OCI-LY7 (cell line): ENCODE measurements at regions not wholly inside any gene's neighbourhood (a gene's known extent, or its start where the extent isn't known, plus 50 kb on each side); places are given as distances from the start of the nearest gene placed in this dataset.

Experiments used
- BruUV-seq: library from RNA; stranded (reverse); fragments of 400-500 nt; replicated peaks from 2 replicates; lab custom pipeline; 2021; lab: Mats Ljungman, UMichigan
- CTCF ChIA-PET: fragments of 300-600 bp; sonication (Branson Sonifier 250); formaldehyde crosslinking; loops from one replicate; lab custom pipeline; 2022; ENCODE audit warnings: antibody characterized with exemption; ENCODE audit not compliant: unreplicated experiment; lab: Charles Lee
- POLR2A ChIA-PET: fragments of 300-600 bp; sonication (Branson Sonifier 250); formaldehyde crosslinking; loops from one replicate; lab custom pipeline; 2022; ENCODE audit warnings: antibody characterized with exemption; lab: Charles Lee
- DNase-seq: peaks from one replicate; pipeline ENCODE4 v3.0.0-alpha.2; 2015; ENCODE audit warnings: low spot score
- H2AFZ ChIP-seq: fragments of 200-600 bp; sonication (generic), shearing (Covaris generic); 2 replicates; pipeline ENCODE4 v1.6.1; 2014; ENCODE audit warnings: mild to moderate bottlenecking, antibody characterized with exemption, low read length, moderate library complexity
- H3K27ac ChIP-seq: fragments of 200-600 bp; sonication (generic); 2 replicates; pipeline ENCODE4 v1.5.1; 2014; ENCODE audit warnings: mixed run types, low read depth, mild to moderate bottlenecking, moderate library complexity, low read length, inconsistent platforms; ENCODE audit not compliant: poor library complexity, severe bottlenecking
- H3K36me3 ChIP-seq: fragments of 200-600 bp; sonication (generic); 2 replicates; pipeline ENCODE4 v1.6.1; 2014; ENCODE audit warnings: mild to moderate bottlenecking, antibody characterized with exemption, low read length, moderate library complexity, mixed read lengths; ENCODE audit not compliant: insufficient read depth
- H3K4me1 ChIP-seq: fragments of 200-600 bp; sonication (generic); 2 replicates; pipeline ENCODE4 v1.5.1; 2014; ENCODE audit warnings: mild to moderate bottlenecking, low read length; ENCODE audit not compliant: insufficient read depth, poor library complexity, severe bottlenecking
- H3K4me2 ChIP-seq: fragments of 200-600 bp; sonication (generic); 2 replicates; pipeline ENCODE4 v1.6.1; 2014; ENCODE audit warnings: mild to moderate bottlenecking, low read length
- H3K4me3 ChIP-seq: fragments of 200-600 bp; sonication (generic); 2 replicates; pipeline ENCODE4 v1.5.1; 2014; ENCODE audit warnings: mild to moderate bottlenecking, low read depth, low read length; ENCODE audit not compliant: poor library complexity, severe bottlenecking
- H3K79me2 ChIP-seq: fragments of 200-600 bp; sonication (generic); 2 replicates; pipeline ENCODE4 v1.6.1; 2016; ENCODE audit warnings: low read depth, mild to moderate bottlenecking, low read length, moderate library complexity, mixed read lengths; ENCODE audit not compliant: insufficient read depth
- H3K9me2 ChIP-seq: fragments of 200-600 bp; sonication (generic); 2 replicates; pipeline ENCODE4 v1.6.1; 2016; ENCODE audit warnings: mild to moderate bottlenecking, low read length, mixed read lengths; ENCODE audit not compliant: insufficient read depth
- H3K9me3 ChIP-seq: fragments of 200-600 bp; sonication (generic); 2 replicates; pipeline ENCODE4 v1.6.1; 2014; ENCODE audit warnings: mild to moderate bottlenecking, mixed run types, low read length, mixed read lengths
- H4K20me1 ChIP-seq: fragments of 200-600 bp; sonication (generic); 2 replicates; pipeline ENCODE4 v1.6.1; 2014; ENCODE audit warnings: mild to moderate bottlenecking, antibody characterized with exemption, low read length, moderate library complexity, mixed read lengths; ENCODE audit not compliant: insufficient read depth
- EZH2phosphoT487 ChIP-seq: fragments of 200-600 bp; sonication (generic); IDR thresholded peaks from 2 replicates; pipeline ENCODE4 v1.6.1; 2018; ENCODE audit warnings: low read depth, borderline replicate concordance, mild to moderate bottlenecking, mixed run types, antibody characterized with exemption, low read length, moderate library complexity, mixed read lengths
- intact Hi-C: fragments of 100-400 bp; cut with micrococcal nuclease; formaldehyde crosslinking; loops from one replicate; pipeline ENCODE4 v1.10.0; 2022; ENCODE audit not compliant: unreplicated experiment
- TF ChIP-seq, protein P1 (sequence below): fragments of 200-600 bp; sonication (generic); conservative IDR thresholded peaks from 2 replicates; pipeline ENCODE4 v1.5.1; 2014; ENCODE audit warnings: mild to moderate bottlenecking, antibody characterized with exemption, low read length, moderate library complexity, mixed read lengths

DNA sequence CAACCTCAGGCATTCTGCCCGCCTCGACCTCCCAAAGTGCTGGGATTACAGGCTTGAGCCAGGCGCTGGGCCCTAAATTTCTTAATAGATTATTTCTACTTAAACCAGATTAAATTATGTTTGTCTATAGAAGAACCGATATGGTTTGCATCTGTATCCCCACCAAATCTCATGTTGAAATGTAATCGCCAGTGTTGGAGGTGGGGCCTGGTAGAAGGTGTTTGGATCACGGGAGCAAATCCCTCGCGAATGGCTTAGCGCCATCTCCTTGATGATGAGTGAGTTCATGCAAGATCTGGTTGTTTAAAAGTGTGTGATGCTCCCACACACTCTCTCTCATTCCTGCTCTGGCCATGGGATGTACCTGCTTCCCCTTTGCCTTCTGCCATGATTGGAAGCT lies 109.3 kb upstream of the NANOS1 start:
- no peaks in the 10 kb centered on the region for H3K36me3 ChIP-seq
- DNase-seq = no peak
- no peaks in the 10 kb centered on the region for H3K79me2 ChIP-seq
- H3K9me2 ChIP-seq = no peaks in the 10 kb centered on the region
- intact Hi-C loops = no loop called here
- POLR2A ChIA-PET = interaction anchor here (0.6 kb wide), 1 partner anchor 16 kb away, joined by 3 read pairs; no protein-coding TSS in a partner anchor
- no peak overlapping the region for H3K4me3 ChIP-seq
- H2AFZ ChIP-seq = no peak overlapping the region
- no peaks in the 10 kb centered on the region for H3K4me1 ChIP-seq
- no peak overlapping the region for H3K27ac ChIP-seq
- TF ChIP-seq, protein P1, sequence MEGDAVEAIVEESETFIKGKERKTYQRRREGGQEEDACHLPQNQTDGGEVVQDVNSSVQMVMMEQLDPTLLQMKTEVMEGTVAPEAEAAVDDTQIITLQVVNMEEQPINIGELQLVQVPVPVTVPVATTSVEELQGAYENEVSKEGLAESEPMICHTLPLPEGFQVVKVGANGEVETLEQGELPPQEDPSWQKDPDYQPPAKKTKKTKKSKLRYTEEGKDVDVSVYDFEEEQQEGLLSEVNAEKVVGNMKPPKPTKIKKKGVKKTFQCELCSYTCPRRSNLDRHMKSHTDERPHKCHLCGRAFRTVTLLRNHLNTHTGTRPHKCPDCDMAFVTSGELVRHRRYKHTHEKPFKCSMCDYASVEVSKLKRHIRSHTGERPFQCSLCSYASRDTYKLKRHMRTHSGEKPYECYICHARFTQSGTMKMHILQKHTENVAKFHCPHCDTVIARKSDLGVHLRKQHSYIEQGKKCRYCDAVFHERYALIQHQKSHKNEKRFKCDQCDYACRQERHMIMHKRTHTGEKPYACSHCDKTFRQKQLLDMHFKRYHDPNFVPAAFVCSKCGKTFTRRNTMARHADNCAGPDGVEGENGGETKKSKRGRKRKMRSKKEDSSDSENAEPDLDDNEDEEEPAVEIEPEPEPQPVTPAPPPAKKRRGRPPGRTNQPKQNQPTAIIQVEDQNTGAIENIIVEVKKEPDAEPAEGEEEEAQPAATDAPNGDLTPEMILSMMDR = no peak
- TF ChIP-seq EZH2phosphoT487 = no peak
- no peaks in the 10 kb centered on the region for H3K9me3 ChIP-seq
- H3K4me2 ChIP-seq = no peak overlapping the region
- H4K20me1 ChIP-seq = no peaks in the 10 kb centered on the region
- no TSS peak for BruUV-seq
- CTCF ChIA-PET = no interaction called here

DNA sequence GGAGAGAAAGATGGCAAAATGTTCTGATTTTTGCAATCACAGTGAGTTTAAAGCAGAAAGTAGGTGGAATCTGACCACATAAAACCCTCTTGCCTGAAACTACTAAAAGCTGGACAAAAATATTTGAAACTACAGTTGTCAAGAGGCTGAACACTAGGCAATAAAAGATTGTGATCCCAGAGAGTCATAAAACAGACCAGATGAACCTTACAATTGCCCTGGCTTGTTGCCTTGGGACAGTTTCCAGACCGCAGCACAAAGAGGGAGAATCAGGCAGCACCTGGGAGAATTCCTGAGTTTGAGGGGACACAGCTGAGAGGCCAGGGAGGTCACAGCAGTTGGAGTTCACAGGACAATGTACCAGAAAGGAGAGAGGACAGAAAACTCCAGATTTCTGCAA lies 107.3 kb upstream of the NANOS1 start:
- H3K4me2 ChIP-seq = no peak overlapping the region
- H2AFZ ChIP-seq = no peak overlapping the region
- no peak for DNase-seq
- ChIA-PET POLR2A (no interaction called here), CTCF (no interaction called here)
- no peak overlapping the region for H3K4me3 ChIP-seq
- no peaks in the 10 kb centered on the region for H4K20me1 ChIP-seq
- no peaks in the 10 kb centered on the region for H3K9me2 ChIP-seq
- H3K79me2 ChIP-seq = no peaks in the 10 kb centered on the region
- H3K27ac ChIP-seq = no peak overlapping the region
- TF ChIP-seq EZH2phosphoT487 = no peak
- TF ChIP-seq, protein P1 = no peak
- no peaks in the 10 kb centered on the region for H3K36me3 ChIP-seq
- intact Hi-C loops = no loop called here
- H3K4me1 ChIP-seq = no peaks in the 10 kb centered on the region
- no peaks in the 10 kb centered on the region for H3K9me3 ChIP-seq
- BruUV-seq = no TSS peak

DNA sequence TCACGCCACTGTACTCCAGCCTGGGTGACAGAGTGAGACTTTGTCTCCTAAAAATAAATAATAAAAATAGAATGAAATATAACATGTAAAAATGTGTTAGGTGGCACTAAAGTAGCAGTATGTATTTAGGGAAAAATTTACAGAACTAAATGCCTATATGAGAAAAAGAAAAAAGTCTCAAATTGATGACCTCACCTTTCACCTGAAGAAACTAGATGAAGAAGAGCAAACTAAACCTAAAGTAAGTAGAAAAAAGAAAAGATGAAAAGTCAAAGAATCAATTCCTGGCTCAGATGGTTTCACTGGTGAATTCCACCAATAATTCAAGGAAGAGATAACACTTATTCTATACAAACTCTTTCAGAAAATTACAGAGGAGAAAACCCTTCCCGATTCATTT lies 106.5 kb upstream of the NANOS1 start:
- Histone ChIP-seq H2AFZ (no peak overlapping the region), H3K27ac (no peak overlapping the region), H3K79me2 (no peaks in the 10 kb centered on the region), H3K9me3 (no peaks in the 10 kb centered on the region), H3K9me2 (no peaks in the 10 kb centered on the region), H3K36me3 (no peaks in the 10 kb centered on the region), H3K4me3 (no peak overlapping the region), H3K4me1 (no peaks in the 10 kb centered on the region), H3K4me2 (no peak overlapping the region), H4K20me1 (no peaks in the 10 kb centered on the region)
- POLR2A ChIA-PET = interaction anchor here (0.6 kb wide), 1 partner anchor 155 kb away, joined by 6 read pairs; no protein-coding TSS in a partner anchor
- intact Hi-C loops = no loop called here
- DNase-seq = no peak
- CTCF ChIA-PET = no interaction called here
- TF ChIP-seq EZH2phosphoT487 = no peak
- TF ChIP-seq, protein P1 = no peak
- BruUV-seq = no TSS peak
